ENCODE measurements at regions not wholly inside any gene's neighbourhood (a gene's known extent, or its start where the extent isn't known, plus 50 kb on each side); places are given as distances from the start of the nearest gene placed in this dataset.
"Not testable (repeated sequence)": the region's sequence is repeated elsewhere in the genome, so short reads cannot be mapped to it uniquely, and the experiment has no call there.

DNA sequence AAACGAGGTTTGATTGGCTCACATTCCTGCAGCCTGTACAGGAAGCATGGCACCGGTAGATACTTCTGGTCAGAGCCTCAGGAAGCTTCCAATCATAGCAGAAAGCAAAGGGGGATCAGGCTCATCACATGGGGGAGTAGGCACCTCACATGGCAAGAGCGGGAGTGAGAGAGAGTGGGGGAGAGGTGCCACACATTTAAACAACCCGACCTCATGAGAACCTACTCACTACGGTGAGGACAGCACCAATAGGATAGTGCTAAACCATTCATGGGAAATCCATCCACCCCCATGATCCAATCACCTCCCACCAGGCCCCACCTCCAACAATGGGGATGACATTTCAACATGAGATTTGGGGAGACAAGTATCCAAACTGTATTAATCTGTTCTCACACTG, 105.8 kb downstream of the SOCS6 start:
- H3K27ac Mint-ChIP-seq: no peak overlapping the region
- no peak overlapping the region for H3K4me3 Mint-ChIP-seq
- no peaks in the 10 kb centered on the region for H3K9me3 Mint-ChIP-seq
- H3K27me3 Mint-ChIP-seq: no peaks in the 10 kb centered on the region
- DNase-seq (ENCODE audit: extremely low spot score, unreplicated experiment): no peak
- no peaks in the 10 kb centered on the region for H3K4me1 Mint-ChIP-seq (ENCODE audit: unreplicated experiment)
- TF ChIP-seq, protein P1, sequence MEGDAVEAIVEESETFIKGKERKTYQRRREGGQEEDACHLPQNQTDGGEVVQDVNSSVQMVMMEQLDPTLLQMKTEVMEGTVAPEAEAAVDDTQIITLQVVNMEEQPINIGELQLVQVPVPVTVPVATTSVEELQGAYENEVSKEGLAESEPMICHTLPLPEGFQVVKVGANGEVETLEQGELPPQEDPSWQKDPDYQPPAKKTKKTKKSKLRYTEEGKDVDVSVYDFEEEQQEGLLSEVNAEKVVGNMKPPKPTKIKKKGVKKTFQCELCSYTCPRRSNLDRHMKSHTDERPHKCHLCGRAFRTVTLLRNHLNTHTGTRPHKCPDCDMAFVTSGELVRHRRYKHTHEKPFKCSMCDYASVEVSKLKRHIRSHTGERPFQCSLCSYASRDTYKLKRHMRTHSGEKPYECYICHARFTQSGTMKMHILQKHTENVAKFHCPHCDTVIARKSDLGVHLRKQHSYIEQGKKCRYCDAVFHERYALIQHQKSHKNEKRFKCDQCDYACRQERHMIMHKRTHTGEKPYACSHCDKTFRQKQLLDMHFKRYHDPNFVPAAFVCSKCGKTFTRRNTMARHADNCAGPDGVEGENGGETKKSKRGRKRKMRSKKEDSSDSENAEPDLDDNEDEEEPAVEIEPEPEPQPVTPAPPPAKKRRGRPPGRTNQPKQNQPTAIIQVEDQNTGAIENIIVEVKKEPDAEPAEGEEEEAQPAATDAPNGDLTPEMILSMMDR (conservative IDR thresholded peaks at IDR 0.05): no peak
- H3K36me3 Mint-ChIP-seq: no peaks in the 10 kb centered on the region

DNA sequence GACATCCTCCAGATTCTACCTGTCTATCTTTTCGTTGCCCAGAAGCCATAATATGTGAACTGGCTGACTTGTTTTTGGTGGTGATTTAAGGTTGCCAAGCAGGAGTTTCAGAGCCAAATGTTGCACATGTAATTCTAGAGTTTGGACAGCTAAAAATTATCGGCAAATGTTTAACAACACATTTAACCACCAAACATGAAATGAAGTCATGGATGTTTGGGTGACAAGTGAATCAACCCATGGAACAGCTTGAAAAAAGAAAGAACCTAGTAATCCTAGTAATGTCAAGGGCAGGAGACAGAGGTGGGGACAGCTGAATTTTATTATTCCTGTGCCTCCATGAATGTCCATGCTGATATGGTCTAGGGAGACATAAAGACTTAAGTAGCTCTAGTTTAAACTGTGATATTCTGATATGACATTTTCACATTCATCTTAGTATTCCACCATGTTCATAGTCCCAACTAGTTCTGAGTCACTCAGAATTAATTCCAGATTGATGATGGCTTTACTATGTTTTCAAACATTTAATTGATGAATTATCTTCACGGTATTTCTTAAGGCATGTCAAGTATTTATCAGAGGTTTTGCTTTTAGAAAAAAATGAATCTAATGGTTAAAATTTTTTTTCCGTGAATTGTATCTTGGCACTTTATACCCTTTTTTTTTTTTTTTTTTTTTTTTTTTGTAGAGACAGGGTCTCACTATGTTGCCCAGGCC, 101.7 kb downstream of the SOCS6 start:
- H3K27ac Mint-ChIP-seq: no peak overlapping the region
- DNase-seq (ENCODE audit: extremely low spot score, unreplicated experiment): no peak
- peaks cover 5% of the 10 kb centered on the region for H3K4me1 Mint-ChIP-seq (ENCODE audit: unreplicated experiment)
- no peaks in the 10 kb centered on the region for H3K27me3 Mint-ChIP-seq
- H3K4me3 Mint-ChIP-seq: no peak overlapping the region
- no peaks in the 10 kb centered on the region for H3K9me3 Mint-ChIP-seq
- H3K36me3 Mint-ChIP-seq: no peaks in the 10 kb centered on the region
- TF ChIP-seq, protein P1 (conservative IDR thresholded peaks at IDR 0.05): no peak

DNA sequence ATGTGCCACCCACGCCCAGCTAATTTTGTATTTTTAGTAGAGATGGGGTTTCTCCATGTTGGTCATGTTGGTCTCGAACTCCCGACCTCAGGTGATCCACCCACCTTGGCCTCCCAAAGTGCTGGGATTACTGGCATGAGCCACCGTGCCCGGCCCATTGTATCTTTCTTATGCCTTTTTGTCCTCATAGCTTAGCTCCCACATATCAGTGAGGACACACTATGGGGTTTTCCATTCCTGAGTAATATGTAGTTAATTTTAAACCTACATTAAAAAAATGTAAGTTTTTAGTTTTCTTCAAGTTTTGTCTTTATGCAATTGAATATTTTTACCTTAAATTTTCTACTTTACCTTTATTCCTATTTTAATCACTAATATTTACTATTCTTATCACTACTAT, 100.2 kb downstream of the SOCS6 start:
- not testable (repeated sequence) for H3K27ac Mint-ChIP-seq; H3K36me3 Mint-ChIP-seq; H3K4me3 Mint-ChIP-seq; H3K27me3 Mint-ChIP-seq; H3K9me3 Mint-ChIP-seq; DNase-seq (ENCODE audit: extremely low spot score, unreplicated experiment)
- peaks cover 20% of the 10 kb centered on the region for H3K4me1 Mint-ChIP-seq (ENCODE audit: unreplicated experiment)

DNA sequence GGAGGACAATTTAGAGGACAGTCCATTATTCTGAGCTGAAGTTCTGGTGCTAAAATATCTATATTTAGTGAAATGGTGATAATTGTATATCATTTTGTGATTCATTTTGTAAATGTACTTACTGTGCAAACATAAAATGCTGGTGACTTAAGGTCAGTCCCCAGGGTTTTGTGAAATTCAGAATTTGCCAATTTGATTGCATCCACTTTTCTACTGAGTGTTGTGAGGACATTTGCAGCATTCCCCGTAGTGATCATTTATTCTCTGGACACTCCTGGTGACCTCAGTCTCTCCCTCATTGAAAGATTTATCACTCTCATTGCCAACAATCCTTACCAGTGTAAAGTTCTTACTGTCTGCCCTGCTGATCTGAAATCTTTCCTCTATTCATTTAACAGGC, 98.2 kb downstream of the SOCS6 start:
- Mint-ChIP-seq H3K9me3 (no peaks in the 10 kb centered on the region), H3K36me3 (no peaks in the 10 kb centered on the region), H3K4me3 (no peak overlapping the region), H3K4me1 (ENCODE audit: unreplicated experiment) (peaks cover 26% of the 10 kb centered on the region), H3K27ac (no peak overlapping the region), H3K27me3 (no peaks in the 10 kb centered on the region)
- DNase-seq (ENCODE audit: extremely low spot score, unreplicated experiment): no peak
- TF ChIP-seq, protein P1 (conservative IDR thresholded peaks at IDR 0.05): no peak

DNA sequence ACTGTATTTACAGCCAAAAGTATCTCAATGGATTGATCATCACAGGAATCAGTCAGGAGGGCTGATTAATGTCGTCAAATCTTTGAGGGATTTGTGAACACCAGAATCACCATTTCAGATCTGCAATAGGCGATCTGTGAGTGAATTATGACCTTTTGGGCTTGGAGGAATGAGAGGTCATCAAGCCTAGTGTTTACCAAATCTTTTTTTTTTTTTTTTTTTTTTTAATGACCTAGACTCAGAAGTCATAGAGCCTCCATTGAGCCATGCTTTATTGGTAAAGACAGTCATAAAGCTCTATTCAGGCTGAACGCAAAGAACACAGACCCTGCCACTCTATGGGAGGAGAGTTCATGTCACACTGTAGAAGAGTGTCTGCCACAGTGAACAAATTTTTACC, 97.7 kb downstream of the SOCS6 start:
- H3K4me1 Mint-ChIP-seq (ENCODE audit: unreplicated experiment): peaks cover 31% of the 10 kb centered on the region
- no peaks in the 10 kb centered on the region for H3K36me3 Mint-ChIP-seq
- no peak overlapping the region for H3K27ac Mint-ChIP-seq
- TF ChIP-seq, protein P1 (conservative IDR thresholded peaks at IDR 0.05): no peak
- no peak overlapping the region for H3K4me3 Mint-ChIP-seq
- DNase-seq (ENCODE audit: extremely low spot score, unreplicated experiment): no peak
- H3K9me3 Mint-ChIP-seq: no peaks in the 10 kb centered on the region
- H3K27me3 Mint-ChIP-seq: no peaks in the 10 kb centered on the region

DNA sequence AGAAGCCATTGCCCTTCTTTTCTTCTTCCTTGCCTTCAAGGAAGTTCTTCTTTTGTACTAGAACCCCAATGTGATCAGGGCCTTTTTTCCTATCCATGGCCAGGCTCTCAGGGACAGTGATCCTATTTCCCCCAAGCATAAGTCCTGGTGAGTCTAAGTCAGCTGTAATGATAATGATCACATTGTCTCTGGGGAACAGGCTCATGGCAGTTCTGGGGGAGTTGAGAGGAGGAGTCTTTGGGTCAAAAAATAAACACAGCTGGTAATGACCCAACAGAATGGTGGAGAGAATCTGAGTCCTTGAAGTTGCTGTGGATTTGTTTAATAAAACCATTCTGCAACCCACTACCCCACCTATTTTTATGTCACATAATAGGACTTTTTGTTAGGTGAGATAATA, 96.6 kb downstream of the SOCS6 start:
- no peaks in the 10 kb centered on the region for H3K36me3 Mint-ChIP-seq
- DNase-seq (ENCODE audit: extremely low spot score, unreplicated experiment): no peak
- TF ChIP-seq, protein P1 (conservative IDR thresholded peaks at IDR 0.05): no peak
- no peak overlapping the region for H3K27ac Mint-ChIP-seq
- no peaks in the 10 kb centered on the region for H3K27me3 Mint-ChIP-seq
- H3K4me1 Mint-ChIP-seq (ENCODE audit: unreplicated experiment): peaks cover 33% of the 10 kb centered on the region
- H3K4me3 Mint-ChIP-seq: no peak overlapping the region
- no peaks in the 10 kb centered on the region for H3K9me3 Mint-ChIP-seq

Measured in type B pancreatic cell (in vitro differentiated cells).